Stimulated activated naive CD4-positive, alpha-beta T cell (primary cell): ENCODE measurements at regions not wholly inside any gene's neighbourhood (a gene's known extent, or its start where the extent isn't known, plus 50 kb on each side); places are given as distances from the start of the nearest gene placed in this dataset.
"Not testable (repeated sequence)": the region's sequence is repeated elsewhere in the genome, so short reads cannot be mapped to it uniquely, and the experiment has no call there.

Experiments used
- DNase-seq, 6 experiments: peaks; one replicate each; lab custom pipeline; 2025; lab: John Stamatoyannopoulos, UW

DNA sequence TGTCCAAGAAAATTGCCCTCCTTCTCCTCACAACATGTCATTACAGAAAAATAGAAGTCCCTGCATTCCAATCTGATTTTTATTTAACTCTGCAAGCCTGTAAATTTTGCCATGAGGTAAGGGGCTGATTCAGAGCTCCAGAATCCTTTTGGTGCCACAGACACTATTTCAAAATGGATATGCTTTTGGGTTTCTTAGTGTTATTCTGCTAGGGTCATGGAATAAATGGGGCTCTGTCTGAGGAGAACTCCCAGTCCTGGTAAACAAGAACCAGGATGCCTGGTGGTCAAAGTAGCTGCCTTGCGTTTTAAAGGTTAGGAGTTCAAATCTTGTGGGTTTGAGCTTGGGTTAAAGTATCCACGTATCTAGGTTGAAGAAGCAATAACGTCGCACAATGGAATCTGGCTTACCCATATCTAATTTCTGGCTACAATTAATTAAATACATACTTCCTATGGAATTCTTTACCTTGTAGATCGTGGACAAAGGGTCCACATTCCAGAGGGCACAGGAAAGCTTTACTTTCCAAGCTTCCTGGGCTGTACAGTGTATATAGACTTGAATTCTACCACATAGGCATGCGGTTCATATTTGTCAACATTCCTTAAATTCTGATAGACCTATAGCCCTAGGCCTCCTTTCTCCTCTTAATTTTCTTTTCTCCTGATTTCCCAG is 98.0 kb upstream of the CDC42BPA start:
- no peak for DNase-seq

DNA sequence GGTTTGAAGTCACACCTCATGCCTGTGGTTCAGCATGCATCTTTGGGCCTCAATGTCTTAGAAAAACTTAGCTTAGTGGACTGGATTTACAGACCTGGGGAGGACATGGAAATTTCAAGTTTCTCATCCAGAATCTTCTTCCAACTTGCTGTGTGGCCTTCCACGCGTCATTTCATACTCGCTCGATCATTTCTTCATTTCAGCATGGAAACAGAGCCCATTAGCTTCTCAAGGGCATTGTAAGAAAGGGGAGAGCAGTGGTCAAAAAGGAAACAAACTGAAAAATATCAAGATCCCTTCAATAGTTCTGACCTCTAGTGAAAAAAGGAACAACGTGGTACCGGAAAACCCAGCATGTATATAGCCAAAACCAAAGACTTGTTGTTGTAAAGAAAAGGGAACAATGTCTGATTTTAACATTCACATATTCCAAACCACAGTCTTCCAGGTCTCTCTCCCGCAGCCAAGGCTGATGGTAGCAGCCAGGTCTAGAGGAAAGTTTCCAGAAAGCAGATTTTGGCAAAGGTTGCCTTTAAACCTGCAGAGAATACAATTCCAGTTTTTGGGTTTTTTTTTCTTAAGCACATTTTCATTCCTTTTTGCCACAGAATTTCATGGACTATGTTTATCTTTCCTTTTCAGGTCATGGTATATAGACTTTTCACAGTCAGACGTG is 97.0 kb upstream of the CDC42BPA start:
- DNase-seq = no peak

DNA sequence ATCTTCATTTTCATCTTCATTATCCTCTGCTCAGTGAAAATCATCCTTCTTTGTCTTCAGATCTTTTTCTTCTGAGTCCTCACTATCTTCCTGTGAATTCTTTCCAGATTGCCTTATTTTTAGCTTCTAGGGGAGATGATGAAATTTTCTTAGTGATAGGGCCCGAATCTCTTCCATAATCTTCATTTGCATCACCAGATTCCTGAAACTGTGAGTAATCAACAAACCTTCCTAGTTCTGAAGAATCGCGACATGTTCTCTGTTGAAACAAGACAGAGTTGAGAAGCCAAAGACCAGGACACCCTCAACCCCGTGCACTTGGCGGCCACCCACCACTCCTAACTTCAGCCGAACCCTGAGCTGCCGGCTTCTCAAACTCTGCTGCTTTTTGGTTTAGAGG is 92.8 kb upstream of the CDC42BPA start:
- DNase-seq = no peak

DNA sequence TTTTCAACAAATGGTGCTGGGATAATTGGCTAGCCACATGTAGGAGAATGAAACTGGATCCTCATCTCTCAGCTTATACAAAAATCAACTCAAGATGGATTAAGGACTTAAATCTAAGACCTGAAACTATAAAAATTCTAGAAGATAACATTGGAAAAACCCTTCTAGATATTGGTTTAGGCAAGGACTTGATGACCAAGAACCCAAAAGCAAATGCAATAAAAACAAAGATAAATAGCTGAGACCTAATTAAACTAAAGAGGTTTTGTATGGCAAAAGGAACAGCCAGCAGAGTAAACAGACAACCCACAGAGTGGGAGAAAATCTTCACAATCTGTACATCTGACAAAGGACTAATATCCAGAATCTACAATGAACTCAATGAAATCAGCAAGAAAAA is 88.0 kb upstream of the CDC42BPA start:
- DNase-seq = not testable (repeated sequence)

DNA sequence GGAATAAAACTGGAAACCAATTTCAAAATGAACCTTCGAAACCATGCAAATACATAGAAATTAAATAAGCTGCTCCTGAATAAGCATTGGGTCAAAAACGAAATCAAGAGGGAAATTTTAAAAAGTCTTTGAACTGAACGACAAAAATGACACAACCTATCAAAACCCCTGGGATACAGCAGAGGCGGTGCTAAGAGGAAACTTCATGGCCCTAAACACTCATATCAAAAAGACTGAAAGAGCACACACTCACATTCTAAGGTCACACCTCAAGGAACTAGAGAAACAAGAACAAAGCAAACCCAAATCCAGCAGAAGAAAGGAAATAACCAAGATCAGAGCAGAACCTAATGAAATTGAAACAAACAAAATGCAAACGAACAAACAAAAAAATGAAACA is 85.2 kb upstream of the CDC42BPA start:
- DNase-seq = no peak

DNA sequence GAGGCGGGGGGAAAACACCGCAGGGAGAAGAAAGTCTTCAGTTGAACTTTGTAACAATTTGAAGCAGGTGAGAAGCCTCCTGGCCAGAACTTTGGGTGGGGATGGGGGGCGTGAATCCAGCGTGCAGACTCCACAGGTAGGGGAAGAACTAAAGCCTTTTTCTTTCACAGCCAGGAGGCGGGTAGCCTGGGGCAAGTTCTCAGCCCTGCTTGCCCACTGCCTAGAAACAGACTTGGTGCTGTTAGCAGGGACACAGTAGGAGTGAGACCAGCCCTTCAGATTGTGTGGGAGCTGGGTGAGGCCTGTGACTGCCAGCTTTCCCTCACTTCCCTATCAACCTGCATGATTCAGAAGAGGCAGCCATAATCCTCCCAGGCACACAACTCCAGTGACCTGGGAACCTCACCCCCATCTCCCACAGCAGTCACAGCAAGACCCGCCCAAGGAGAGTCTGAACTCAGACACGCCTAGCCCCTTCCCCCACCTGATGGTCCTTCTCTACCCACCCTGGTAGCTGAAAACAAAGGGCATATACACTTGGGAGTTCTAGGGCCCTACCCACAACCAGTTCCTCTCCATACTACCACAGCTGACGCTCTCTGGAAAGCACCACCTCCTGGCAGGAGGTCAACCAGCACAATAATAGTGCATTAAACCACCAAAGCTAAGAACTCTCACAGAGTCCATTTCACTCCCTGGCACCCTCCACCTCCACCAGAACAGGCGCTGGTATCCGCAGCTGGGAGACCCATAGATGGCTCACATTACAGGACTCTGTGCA is 83.5 kb upstream of the CDC42BPA start:
- DNase-seq = no peak

DNA sequence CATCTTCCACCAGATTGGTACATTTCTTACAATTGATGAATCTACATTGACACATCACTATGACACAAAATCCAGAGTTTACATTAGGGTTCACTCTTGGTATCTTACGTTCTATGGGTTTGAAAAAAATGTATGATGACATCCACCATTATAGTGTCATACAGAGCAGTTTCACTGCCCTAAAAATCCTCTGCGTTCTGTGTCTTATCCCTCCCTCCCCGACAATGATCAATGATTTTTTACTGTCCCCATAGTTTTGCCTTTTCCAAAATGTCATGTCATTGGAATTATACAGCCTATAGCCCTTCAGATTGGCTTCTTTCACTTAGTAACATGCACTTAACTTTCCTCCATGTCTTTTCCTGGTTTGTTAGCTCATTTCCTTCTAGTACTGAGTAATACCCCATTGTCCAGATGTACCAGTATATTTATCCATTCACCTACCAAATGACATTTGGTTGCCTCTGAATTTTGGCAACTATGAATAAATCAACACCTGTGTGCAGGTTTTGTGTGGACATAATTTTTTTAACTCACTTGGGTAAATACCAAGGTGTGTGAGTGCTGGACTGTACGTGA is 80.9 kb upstream of the CDC42BPA start:
- no peak for DNase-seq

DNA sequence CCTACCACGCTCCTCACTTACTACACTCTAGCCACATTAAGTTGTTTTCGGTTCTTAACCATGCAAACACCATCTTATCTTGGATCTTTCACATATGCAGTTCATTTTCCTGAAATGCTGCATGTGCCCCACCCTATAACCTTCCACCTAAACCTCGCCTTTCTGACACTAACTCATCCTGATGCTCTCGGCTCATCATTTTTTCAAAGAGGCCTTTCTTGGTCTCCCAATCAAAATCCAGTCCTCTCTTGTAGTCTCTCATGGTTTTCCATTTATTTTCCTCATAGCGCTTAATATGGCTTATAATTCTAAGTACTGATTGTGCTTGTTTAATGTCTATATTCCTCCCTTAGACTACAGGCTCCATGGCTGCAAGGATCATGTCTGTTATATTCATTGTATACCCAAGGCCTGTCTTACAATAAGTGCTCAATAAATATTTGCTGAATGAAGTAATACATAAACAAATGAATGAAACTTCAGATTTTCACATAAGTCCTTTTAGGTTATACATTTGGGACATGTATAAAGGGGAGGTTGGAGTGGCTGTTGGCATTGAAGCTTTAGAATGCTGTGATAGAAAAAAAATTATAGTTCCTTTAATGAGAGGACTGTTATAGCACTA is 79.2 kb upstream of the CDC42BPA start:
- no peak for DNase-seq

DNA sequence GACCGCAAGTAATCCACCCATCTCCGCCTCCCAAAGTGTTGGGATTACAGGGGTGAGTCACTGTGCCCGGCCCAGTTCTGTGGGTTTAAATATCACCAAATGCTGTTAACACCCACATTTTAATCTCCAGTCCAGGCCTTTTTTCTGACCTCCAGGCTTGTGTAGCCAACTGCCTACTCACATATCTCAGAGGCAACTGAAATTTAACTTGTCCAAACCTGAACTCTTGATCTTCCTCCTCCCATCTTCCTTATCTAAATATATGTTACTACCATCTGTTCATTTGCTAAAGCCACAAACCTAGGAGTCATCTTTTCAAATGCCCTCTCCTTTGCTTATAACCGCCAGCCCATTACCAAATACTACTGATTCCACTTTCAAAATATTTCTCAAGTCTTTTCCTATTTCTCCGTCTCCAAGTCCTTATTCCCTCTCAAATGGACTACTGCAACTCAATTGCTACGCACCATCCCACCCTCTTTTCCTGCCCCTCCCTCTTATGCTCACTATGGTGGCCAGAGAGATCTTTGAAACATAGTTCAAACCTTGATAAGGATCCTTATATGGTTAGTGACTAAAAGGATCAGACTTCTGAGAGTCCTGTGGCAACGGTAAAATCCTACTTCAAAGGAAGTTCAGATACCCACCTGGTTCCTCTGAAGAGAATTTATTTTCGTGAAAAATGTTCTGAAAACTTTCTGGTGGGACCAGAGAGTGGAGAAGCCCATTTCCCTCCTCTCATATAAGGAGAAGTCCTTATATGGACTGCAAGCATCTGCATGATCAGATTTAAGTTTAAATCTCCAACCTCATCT is 78.5 kb upstream of the CDC42BPA start:
- DNase-seq = no peak

DNA sequence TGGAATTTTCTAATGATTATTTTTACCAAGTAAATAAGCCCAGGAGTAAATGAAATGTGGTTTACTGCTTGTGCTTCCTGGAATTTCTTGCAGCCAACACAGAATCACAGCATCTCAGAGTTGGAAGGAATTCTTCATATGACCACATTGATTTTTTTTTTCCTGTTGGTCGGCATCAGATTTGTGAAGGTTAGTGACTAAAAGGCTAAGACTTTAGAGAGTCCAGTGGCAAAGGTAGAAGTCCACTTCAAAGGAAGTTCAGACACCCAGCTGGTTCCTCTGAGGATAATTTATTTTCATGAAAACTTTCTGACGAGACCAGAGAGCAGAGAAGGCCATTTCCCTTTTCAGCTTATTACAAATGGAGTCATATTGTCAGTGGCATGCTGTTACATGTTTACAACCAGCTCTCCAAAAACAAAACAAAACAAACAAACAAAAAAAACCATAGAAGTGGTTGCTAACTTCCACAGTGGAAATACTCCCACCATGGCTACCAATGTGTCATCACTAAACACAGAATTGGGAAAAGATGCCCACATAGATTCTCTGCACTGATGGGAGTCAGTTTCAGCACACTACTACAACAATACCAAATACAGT is 77.2 kb upstream of the CDC42BPA start:
- no peak for DNase-seq

DNA sequence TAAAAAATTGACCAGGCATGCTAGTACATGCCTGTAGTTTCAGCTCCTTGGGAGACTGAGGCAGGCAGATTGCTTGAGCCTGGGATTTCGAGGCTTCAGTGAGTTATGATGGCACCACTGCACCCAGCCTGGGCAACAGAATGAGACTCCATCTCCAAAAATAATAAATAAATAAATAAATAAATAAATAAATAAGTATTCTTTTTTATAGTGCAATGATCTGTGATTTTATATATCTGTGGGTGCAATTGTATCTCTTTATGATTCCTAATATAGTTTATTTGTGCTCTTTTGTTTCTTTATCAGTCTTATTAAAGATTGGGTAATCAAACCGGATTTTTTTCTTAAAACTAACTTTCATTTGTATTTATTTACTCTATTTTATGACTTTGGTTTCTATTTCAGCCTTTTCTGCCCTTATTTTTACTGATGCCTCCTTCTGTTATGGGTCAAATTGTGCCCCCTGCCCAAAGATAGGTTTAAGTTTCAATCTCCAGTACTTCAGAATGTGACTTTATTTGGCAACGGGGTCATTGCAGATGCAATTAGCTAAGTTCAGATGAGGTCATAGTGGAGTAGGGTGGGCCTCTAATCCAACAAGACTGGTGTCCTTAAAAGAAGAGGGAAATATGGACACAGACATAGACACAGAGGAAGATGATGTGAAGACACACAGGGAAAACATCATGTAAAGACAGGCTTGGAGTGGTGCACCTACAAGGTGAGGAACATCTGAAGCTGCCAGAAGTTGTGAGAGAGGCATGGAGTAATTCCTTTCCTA is 74.9 kb upstream of the CDC42BPA start:
- no peak for DNase-seq

DNA sequence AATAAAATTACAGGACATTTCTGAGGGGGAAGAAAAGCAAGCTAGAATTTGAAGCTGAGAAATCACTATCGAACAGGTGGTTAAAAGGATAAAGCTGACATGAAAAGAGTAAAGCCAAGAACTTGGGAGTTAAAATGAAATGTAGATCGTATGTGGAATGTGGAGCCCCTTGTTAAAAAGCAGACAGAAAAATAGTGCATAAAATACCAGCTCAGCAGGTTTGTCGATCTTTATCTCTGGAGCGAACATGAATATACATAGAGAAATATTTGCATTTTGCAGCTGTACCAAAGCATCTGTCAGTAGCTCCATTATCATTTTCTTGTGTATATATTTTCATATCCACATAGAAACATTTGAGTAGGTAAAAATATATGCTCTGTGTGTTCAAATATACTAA is 73.6 kb upstream of the CDC42BPA start:
- no peak for DNase-seq

DNA sequence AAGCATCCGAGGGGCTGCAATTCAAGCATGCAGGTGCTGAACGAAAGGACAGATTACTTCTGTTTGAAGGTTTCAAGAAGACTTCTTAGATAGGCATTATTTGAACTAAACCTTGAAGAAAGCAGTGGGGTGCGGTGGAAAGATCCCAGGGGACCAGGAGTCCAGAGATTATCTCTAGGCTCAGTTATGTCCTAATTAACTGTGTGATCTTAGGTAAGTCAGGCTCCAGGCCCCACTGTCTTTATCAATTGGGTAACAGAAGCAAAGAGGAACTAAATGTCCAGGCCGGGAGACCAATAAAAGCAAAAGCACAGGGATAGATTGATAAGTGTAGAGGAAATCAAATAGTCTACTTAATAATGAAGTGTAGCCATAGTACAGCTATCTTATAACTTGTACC is 72.9 kb upstream of the CDC42BPA start:
- no peak for DNase-seq

DNA sequence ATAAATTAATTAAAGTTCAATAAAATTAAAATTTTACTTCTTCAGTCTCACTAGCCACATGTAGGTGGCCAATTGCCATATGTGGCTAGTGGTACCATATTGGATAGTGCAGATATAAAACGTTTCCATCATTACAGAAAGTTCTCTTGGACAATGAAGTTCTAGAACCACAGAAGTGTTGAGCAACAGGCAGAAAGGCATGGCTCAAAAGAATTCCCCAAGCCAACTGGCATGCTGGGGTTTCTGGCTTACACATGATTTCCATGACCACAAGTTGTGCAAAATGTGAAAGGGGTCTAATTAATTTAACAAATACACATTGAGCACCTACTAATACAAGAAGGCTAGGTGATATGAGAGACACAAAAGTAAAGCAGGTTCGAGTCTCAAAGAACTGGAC is 72.2 kb upstream of the CDC42BPA start:
- no peak for DNase-seq

DNA sequence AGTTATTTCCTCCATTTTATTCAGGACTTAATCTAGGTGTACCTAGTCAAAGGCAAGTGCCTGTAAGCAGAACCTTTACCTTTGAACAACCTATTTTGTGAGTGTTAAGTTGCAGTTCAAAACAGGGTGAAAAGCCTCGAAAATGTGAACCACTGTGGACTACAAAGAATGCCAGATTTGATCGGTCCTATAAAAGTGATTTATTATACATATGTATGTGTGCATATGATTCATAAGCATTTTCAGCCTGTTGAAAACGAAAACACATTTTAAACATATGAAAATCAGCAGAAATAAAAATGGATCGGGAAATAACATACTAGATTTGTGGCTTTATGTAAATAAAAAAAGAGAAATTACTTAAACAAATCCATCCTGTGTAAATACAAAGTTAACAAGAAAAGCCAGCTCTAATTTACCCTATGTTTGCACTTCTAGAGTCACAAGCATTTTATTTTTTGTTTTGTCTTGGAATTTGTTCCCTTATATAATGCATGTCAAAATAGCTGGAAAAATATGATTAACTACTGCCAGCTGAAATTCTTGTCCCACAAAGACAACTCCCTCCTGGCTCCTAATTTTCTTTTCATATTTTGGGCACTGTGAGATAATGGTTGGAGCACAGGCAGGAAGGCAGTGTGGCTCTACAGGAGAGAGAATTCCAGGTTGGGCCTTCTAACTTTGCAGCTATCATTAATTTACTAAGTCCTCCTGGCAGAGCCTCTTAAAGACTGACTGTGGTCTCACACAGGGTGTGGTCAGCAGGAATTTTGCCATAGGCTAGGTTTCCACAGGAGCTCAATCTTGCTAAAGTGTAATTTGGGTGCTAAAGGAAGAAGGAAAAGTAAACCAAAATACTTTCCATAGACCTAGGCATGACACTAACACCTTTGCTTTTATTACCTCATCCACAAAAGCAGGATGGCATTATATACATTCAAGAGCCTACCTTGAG is 70.2 kb upstream of the CDC42BPA start:
- DNase-seq = no peak

DNA sequence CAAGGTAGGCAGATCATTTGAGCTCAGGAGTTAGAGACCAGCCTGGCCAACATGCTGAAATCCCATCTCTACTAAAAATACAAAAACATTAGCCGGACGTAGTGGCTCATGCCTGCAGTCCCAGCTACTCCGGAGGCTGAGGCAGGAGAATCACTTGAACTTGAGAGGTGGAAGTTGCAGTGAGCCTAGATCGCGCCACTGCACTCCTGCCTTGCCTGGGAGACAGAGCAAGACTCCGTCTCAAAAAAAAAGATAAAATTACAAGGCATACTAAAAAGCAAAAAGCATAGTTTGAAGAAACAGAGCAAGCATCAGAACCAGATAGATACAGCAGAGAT is 61.2 kb upstream of the CDC42BPA start:
- no peak for DNase-seq

DNA sequence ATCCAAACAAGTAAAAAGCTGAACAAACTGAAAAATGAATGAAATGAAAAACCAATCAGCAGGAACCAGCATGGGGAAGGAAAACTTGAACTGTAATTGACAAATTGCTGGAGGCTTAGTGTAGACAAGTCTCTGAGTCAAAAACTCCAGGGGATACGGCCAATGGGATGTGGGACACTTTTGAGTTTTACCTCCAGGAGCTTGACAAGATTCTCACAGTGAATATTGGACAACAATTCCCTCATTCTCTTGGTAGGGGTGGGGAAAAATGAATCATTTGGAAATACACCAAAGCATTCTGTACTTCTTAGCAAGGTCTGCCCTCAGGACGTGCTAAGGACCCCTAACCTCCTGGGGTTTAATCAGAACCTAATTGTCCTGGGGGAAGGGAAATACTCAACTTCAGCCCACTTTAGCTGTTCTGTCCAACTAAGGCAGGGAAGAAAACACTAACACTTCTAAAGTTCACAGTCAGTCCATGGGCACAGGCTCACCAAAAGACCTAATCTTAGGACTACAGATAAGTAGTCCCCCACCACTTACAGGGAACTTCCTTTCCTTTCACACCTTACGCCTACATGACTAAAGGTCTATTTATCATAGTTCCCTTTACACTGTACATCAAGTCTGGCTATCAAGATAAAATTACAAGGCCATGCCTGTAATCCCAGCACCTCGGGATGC is 60.7 kb upstream of the CDC42BPA start:
- no peak for DNase-seq

DNA sequence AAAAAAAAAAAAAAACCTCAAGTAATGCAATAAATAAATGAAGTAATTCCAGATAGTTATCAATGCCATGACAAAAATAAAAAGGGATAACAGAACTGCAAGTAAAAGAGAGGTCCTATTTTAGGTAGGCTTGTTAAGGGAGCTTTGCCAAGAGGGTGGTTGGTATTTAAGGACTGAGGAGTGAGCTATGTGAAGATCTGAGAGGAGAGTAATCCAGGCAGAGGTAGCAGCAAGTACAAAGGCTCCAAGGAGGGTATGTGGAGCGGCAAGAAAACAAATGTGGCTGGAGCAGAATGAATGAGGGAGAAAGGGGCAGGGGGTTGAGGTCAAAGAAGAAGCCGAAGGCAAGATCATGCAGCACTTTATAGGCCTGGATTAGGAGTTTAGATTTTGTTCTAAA is 59.9 kb upstream of the CDC42BPA start:
- no peak for DNase-seq

DNA sequence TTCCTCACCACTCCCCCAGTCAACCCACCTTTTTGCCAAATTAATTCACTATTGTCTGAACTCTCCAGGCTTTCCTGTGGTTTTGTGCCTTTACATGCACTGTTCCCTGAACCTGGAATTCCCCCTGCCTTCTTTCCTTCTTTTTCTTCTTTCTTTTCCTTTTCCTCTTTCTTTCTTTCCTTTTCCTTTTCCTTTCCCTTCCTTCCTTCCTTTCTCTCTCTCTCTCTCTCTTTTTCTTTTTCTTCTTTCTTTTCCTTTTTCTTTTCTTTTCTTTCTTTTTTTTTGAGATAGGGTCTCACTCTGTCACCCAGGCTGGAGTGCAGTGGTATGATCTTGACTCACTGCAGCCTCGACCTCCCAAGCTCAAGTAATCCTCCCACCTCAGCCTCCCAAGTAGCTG is 56.6 kb upstream of the CDC42BPA start:
- no peak for DNase-seq
